GM18526 (cell line): ENCODE measurements at regions not wholly inside any gene's neighbourhood (a gene's known extent, or its start where the extent isn't known, plus 50 kb on each side); places are given as distances from the start of the nearest gene placed in this dataset.

Source experiments
- POLR2A ChIP-seq: IDR thresholded peaks from 3 replicates; pipeline ENCODE4 v1.6.1; 2011; ENCODE audit not compliant: insufficient read length; ENCODE audit errors: extremely low read depth

DNA sequence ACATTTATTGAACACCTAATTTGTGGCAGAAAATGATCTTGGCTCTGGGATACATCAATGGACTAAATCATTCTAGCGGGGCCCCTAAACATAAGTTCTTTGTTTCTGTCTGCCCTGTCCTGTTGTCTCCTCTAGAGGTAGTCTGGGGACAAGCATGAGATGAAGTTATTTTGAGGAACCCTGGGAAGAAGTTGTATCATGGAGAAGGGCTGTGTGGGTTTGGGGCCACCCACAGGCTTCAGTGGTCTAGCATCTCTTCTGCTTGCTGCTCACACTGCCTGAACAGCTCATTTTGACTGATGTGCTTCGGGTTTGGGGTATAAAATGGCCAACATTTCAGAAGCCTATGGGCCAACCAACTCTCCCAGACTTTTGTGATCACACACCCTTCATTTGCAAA lies 50.3 kb upstream of the OSBPL11 start:
- no peak for TF ChIP-seq POLR2A

DNA sequence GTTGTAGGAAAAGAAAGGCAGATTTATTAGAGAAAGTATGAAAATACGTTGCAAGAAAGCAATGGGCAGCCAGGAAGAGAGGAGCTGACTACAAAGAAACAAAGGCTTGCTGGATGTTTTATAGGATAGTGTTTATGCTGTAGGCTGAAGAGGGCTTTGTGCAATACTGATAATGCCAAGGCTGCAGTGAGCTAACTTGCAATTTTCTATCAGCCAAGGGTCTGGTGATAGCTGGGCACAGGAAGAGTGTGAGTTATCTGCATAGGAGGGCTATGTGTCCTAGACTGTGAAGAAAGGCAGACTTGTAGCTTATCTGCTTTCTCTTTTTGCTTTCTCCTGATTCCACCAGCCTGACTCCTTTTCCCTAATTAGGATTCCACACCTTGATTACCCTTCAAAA lies 51.3 kb upstream of the OSBPL11 start:
- TF ChIP-seq POLR2A, result no peak

DNA sequence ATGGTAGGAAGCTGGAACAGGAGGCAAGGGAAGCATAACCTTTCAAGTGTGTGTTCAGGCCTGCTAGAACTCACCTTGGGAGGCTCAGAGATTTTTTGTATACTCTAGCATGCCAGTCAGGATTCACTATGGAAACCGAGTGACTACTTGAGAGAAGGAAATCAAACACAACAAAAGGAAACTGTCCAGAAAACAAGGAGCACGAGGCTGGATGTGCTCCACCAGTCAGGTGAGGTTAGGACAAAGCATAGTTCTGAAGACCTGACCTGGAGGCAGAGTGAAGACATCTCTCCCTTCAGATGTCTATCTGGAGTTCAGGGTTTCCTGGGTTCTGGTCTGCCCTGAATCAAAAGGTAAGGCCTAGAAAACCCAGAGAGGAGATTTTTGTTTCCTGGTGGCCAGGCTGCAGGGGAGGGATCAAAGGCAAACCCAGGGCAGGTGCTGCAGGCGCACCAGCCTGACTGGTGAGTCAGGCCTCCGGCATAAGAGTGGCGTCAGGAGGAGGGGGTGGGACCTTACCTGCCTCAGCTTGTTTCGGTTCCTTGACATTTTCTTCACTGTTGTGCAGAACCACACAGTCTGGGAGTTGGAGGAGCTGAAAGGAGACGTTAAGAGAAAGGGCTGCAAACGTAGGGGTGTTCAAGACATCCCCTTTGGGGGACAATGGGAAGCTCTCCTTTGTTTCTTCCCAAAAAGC lies 52.2 kb upstream of the OSBPL11 start:
- no peak for TF ChIP-seq POLR2A

DNA sequence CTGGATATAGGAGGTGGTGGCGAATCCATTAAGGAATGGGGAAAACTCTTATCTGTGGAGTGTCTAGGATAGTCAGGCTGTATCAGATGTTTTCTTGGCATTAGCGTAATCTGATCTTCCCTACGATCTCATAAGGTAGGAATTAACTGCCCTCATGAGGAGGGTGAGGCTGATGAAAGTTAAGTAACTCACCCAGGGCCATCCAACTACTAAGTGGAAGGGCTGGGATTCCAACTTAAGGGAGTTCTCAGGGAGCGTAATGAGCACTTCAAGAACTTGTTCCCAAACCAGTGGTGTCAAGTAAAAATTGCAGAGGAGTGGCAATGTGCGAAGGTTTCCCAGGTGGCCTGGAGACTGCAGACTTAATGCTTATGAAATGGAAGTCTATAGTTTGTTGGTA lies 55.9 kb upstream of the OSBPL11 start:
- TF ChIP-seq POLR2A, result no peak

DNA sequence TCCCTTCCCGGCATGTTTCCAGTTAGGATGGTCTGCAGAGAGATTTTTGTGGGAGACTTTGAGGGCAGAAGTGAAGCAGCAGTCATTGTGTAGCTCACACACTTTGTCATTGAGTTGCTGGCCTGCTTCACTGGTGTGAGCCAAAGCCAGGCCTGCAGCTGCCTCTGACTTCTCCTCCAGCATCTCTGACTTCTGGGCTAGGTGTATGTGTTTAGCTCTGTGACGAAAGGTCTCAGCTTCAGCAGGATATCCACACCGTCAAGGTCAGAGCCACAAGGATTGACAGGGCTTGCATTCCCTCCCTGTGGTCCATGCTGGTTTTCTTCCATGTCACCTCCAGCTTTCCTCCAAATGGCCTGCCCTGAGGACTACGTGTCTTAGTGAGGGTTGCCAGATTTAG lies 57.1 kb upstream of the OSBPL11 start:
- TF ChIP-seq POLR2A, result no peak

DNA sequence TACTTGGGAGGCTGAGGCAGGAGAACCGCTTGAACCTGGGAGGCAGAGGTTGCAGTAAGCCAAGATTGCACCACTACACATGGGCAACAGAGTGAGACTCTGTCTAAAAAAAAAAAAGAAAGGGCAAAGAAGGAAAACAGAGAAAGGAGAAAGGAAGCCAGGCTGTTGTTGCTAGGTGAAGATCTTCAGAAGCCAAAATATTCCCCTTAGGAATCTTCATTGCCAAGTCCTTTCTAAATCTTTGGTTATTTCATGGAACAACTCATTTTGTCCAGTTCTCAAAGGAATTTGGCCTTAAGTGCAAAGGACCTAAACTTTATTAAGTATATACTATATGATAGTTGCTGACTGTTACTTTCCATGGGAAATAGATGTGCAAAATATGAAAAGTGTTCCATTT lies 59.2 kb upstream of the OSBPL11 start:
- no peak for TF ChIP-seq POLR2A

DNA sequence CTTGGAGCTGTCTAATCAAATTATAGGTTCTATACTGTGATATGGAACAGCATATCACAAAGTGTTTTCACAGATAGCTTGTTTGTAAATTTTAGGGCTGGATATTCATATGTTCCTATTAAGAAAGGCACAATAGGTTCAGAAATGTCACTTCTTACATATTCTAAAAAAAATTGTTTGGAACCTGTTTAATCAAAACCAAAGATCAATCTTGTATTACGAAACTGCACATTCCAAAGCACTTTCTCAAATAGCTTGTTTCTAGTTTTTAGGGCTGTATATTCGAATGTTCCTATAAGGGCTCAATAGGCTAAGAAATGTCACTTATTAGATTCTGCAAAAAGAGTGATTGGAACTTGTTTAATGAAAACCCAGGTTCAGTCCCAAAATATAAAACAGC lies 67.4 kb upstream of the OSBPL11 start:
- no peak for TF ChIP-seq POLR2A

- no peak for TF ChIP-seq POLR2A
Observed at GRCh38 chr3:125670352-125670751, 75.1 kb upstream of the OSBPL11 start.

DNA sequence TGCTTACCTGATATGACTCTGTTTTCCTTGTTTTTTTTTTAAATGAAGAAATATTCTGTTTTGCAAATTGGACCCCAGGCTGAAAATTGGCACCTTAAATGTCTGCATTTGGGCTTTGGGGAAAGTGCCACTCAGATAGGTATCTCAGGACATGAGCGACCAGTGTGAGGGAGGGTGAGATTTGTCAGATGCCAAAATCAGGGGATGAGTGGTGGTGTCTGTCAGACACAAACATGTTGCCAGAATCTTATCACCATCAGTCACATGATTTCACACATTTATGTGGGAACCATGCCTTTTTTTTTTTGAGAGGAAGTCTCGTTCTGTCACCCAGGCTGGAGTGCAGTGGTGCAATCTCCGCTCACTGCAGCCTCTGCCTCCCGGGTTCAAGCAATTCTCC lies 75.6 kb upstream of the OSBPL11 start:
- TF ChIP-seq POLR2A, result no peak

DNA sequence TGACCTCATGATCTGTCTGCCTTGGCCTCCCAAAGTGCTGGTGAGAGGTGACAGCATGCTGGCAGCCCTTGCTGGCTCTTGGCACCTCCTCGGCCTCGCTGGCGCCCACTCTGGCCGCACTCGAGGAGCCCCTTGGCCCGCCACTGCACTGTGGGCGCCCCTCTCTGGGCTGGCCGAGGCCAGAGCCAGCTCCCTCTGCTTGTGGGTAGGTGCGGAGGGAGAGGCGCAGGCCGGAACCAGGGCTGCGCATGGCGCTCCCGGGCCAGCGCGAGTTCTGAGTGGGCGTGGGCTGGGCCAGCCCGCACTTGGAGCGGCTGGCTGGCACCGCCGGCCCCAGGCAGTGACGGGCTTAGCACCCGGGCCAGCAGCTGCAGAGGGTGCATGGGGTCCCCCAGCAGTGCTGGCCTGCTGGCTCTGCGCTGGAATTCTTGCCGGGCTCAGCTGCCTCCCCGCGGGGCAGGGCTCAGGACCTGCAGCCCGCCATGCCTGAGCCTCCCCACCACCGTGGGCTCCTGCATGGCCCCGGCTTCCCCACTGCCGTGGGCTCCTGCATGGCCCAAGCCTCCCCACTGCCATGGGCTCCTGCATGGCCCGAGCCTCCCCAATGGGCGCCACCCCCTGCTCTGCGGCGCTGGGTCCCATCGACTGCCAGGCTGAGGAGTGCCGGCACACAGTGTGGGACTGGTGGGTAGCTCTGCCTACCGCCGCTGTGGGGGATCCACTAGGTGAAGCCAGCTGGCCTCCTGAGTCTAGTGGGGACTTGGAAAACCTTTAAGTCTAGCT lies 76.4 kb upstream of the OSBPL11 start:
- no peak for TF ChIP-seq POLR2A

DNA sequence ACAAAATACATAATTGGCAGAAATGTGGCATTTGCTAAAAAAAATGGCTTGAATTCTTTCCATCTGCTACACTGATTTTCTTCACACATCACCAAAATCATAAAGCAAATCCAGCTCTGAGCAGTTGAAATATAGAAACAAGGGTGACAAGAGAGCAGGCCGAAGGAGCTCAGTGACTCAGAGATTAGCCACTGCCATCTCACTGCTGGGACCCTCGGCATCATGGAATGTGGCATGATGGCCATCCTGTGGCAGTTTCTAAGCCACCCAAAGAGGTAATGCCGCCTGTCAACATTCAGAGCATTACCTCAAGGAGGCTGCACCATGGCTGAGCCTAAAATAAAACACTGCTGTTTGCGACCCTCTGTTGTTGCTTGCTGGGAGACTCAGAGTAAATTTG lies 80.5 kb upstream of the OSBPL11 start:
- no peak for TF ChIP-seq POLR2A

GRCh38 chr3:125679258-125679657 lies 84.0 kb upstream of the OSBPL11 start:
- TF ChIP-seq POLR2A, result no peak

GRCh38 chr3:125681146-125681545 lies 85.8 kb upstream of the OSBPL11 start:
- no peak for TF ChIP-seq POLR2A

DNA sequence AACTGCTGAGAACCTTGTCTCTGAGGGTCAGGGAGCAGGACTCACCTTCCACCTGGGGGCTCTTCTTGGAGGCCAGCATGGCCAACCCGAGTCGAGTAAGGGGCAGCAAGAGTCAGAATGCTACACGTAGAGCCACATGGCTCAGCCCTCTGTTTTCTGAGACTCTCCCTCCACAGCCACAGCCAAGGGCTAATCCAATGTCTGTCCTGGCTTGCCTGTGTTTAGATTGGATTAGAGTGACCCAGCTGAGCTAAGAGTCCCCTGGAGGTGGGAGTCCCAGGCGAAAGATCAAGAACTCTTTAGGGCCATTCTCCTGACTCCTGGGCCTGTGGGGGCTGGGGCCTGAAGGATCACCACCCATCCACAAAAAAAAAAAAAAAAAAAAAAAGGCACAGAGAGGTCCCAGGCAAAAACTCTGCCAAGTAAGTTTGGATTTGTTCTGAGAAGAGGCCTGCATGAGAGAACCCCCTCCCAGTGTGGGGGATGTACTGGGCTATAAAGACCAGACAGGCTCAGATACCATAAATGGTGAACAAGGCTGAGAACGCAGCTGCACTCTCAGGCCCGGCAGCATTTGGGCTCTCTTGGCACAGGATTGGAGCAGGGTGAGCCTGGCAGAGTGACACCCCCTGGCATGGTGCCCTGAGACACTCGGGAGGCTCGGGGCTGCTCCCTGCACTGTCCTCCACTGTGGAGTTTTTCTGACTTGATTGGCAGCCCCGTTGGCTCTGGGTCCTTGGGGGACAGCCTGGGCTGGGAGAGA lies 88.0 kb upstream of the OSBPL11 start:
- no peak for TF ChIP-seq POLR2A

DNA sequence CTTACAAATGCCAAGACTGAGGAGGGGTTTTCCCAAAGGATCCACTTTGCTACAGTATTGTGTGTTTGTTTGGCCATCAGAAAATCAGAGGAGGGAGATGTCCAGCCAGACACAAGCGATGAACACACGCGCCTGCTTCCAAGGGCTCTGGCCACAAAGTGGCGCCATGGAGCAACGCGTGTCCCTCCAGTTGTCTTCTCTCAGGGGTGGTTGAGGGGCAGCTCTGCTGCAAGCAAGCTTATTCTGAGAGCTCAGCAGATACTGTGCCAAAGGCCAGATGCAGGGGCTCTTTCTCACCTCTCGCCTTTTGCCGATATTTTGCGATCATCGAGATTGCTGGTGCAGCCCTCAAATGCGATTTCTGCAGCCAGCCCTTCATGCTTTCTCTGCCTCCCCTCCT lies 88.9 kb upstream of the OSBPL11 start:
- no peak for TF ChIP-seq POLR2A

DNA sequence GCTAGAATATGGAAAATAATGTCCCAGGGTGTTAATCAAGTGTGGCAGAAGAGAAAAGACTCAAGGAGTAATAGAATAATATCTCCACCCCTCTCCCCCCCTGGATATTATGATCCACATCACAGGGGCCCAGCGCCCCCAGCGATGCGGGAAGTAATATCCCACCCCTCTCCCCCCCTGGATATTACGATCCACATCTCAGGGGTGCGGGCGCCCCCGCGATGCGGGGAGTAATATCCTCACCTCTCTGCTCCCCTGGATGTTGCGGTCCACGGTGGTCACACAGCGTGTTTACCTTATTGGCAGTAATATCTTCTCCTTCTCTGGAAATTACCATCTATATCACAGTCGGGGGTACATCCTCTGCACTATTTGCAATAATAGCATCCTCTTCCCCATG lies 97.1 kb upstream of the OSBPL11 start:
- TF ChIP-seq POLR2A, result no peak
